ENCODE measurements at regions not wholly inside any gene's neighbourhood (a gene's known extent, or its start where the extent isn't known, plus 50 kb on each side); places are given as distances from the start of the nearest gene placed in this dataset.

GRCh38 chr15:97686324-97686723, 274.2 kb upstream of the ARRDC4 start:
- Histone ChIP-seq H4K20me1 (ENCODE audit: control insufficient read depth, extremely low read depth, insufficient read depth, low read length) (no peaks in the 10 kb centered on the region), H3K4me2 (ENCODE audit: control insufficient read depth, extremely low read depth, insufficient read depth, low read depth, low read length) (no peak overlapping the region), H3K4me3 (ENCODE audit: control insufficient read depth in 2 of 3, extremely low read depth in 1 of 3, insufficient read depth in 2 of 3, low read depth in 1 of 3, low read length in 3 of 3) (no peak overlapping the region), H3K9ac (ENCODE audit: control insufficient read depth, extremely low read depth, insufficient read depth, low read length) (no peak overlapping the region), H3K36me3 (ENCODE audit: control insufficient read depth in 2 of 2, extremely low read depth in 1 of 2, insufficient read depth in 2 of 2, low read length in 2 of 2) (no peaks in the 10 kb centered on the region), H3K27ac (ENCODE audit: control insufficient read depth, insufficient read depth, low read length) (no peak overlapping the region), H3K9me3 (ENCODE audit: control insufficient read depth, low read depth, low read length) (no peaks in the 10 kb centered on the region), H3K79me2 (ENCODE audit: control insufficient read depth, insufficient read depth, low read length) (no peaks in the 10 kb centered on the region), H3K4me1 (ENCODE audit: control insufficient read depth, extremely low read depth, insufficient read depth, low read length) (no peaks in the 10 kb centered on the region), H3K27me3 (ENCODE audit: control insufficient read depth, extremely low read depth, insufficient read depth, low read length) (no peaks in the 10 kb centered on the region), H3K9me1 (ENCODE audit: control insufficient read depth, extremely low read depth, insufficient read depth, low read length) (no peaks in the 10 kb centered on the region), H2AFZ (ENCODE audit: control insufficient read depth, low read length) (no peak overlapping the region)
- dilution Hi-C loops (cut with MboI; ENCODE audit: extremely low pct_ligation_motif_present, low sequenced_read_pairs): no loop called here
- no peak for DNase-seq (ENCODE audit: low read depth, low spot score)
- no peak for TF ChIP-seq CTCF (optimal IDR thresholded peaks at IDR 0.05 in 1 of 3, IDR thresholded peaks at IDR 0.05 in 1 of 3, conservative IDR thresholded peaks at IDR 0.05 in 1 of 3; ENCODE audit: extremely low read depth in 1 of 3, insufficient read depth in 2 of 3, low read length in 3 of 3)
- TF ChIP-seq EZH2 (IDR thresholded peaks at IDR 0.05; ENCODE audit: low read length): no peak
- no peak for FAIRE-seq

- Histone ChIP-seq H3K27me3 (ENCODE audit: control insufficient read depth, extremely low read depth, insufficient read depth, low read length) (no peaks in the 10 kb centered on the region), H3K79me2 (ENCODE audit: control insufficient read depth, insufficient read depth, low read length) (no peaks in the 10 kb centered on the region), H2AFZ (ENCODE audit: control insufficient read depth, low read length) (no peak overlapping the region), H3K36me3 (ENCODE audit: control insufficient read depth in 2 of 2, extremely low read depth in 1 of 2, insufficient read depth in 2 of 2, low read length in 2 of 2) (no peaks in the 10 kb centered on the region), H3K27ac (ENCODE audit: control insufficient read depth, insufficient read depth, low read length) (no peak overlapping the region), H3K4me1 (ENCODE audit: control insufficient read depth, extremely low read depth, insufficient read depth, low read length) (no peaks in the 10 kb centered on the region), H3K4me2 (ENCODE audit: control insufficient read depth, extremely low read depth, insufficient read depth, low read depth, low read length) (no peak overlapping the region), H3K9me3 (ENCODE audit: control insufficient read depth, low read depth, low read length) (no peaks in the 10 kb centered on the region), H4K20me1 (ENCODE audit: control insufficient read depth, extremely low read depth, insufficient read depth, low read length) (no peaks in the 10 kb centered on the region), H3K9ac (ENCODE audit: control insufficient read depth, extremely low read depth, insufficient read depth, low read length) (no peak overlapping the region), H3K4me3 (ENCODE audit: control insufficient read depth in 2 of 3, extremely low read depth in 1 of 3, insufficient read depth in 2 of 3, low read depth in 1 of 3, low read length in 3 of 3) (no peak overlapping the region), H3K9me1 (ENCODE audit: control insufficient read depth, extremely low read depth, insufficient read depth, low read length) (no peaks in the 10 kb centered on the region)
- DNase-seq (ENCODE audit: low read depth, low spot score) (no peak), FAIRE-seq (no peak)
- dilution Hi-C loops (cut with MboI; ENCODE audit: extremely low pct_ligation_motif_present, low sequenced_read_pairs): no loop called here
- no peak for TF ChIP-seq EZH2 (IDR thresholded peaks at IDR 0.05; ENCODE audit: low read length)
- TF ChIP-seq CTCF (optimal IDR thresholded peaks at IDR 0.05 in 1 of 3, IDR thresholded peaks at IDR 0.05 in 1 of 3, conservative IDR thresholded peaks at IDR 0.05 in 1 of 3; ENCODE audit: extremely low read depth in 1 of 3, insufficient read depth in 2 of 3, low read length in 3 of 3): no peak
Observed at GRCh38 chr15:97687654-97688053, 272.8 kb upstream of the ARRDC4 start.
